Bone marrow (tissue), 2 donors: ENCODE measurements at regions not wholly inside any gene's neighbourhood (a gene's known extent, or its start where the extent isn't known, plus 50 kb on each side); places are given as distances from the start of the nearest gene placed in this dataset.

ENCODE experiments used
- DNase-seq, 2 donors: peaks; one replicate each; lab custom pipeline; 2025; lab: John Stamatoyannopoulos, UW

DNA sequence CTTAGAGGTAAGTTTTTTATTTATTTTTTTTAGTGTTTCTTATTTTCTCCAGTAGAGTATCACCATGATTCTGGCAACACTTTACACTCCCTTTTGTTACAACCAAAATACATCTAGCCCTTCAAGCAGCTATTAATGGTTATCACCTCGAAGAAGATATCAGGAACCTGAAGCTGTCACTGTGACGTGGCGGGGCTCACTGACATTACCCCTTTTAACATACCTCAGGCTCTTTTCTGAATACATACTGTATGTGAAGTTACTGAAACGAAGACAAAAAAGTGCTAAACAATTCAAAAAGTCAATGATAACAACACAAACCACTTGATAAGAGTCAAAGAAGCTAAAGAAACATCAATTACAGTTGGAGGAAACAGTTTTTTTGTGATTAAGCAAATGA, 1218.7 kb downstream of the EFNB2 start:
- DNase-seq = no peak

GRCh38 chr13:105312906-105313305, 1222.6 kb downstream of the EFNB2 start:
- DNase-seq = no peak

DNA sequence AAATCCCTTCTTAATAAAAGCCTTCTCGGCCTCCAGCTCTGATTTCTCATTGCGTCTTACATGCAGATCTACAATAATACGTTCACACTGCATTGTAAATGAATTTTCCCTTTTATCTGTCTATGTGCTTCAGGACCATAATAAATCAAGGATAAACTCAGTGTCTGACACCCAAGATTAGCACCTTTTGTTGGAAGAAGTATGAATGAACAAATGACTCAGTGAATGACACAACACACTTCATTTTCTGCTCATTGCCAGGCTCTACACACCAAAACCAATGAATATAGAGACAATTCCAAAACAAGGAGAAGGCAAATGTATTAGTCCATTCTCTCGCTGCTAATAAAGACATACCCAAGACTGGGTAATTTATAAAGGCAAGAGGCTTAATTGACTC, 1224.4 kb downstream of the EFNB2 start:
- no peak for DNase-seq

DNA sequence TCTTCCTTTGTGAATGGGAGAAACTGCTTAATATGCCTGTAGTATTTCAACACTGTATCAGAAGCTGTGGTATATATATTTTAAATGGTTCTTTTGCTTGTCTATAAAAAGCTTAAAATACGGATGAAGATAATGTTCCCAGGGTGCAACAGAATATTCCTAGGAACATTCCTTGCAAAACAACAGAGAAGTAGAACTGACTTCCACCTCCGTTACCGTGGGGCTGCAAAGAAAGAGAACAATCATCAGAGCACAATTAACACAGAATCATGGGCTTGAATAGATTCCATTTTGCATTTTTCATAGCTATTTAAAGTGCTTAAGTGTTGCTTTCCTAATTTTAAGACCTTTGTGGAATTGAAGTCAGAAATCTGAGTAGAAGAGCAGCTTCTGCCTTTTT, 1227.7 kb downstream of the EFNB2 start:
- no peak for DNase-seq

DNA sequence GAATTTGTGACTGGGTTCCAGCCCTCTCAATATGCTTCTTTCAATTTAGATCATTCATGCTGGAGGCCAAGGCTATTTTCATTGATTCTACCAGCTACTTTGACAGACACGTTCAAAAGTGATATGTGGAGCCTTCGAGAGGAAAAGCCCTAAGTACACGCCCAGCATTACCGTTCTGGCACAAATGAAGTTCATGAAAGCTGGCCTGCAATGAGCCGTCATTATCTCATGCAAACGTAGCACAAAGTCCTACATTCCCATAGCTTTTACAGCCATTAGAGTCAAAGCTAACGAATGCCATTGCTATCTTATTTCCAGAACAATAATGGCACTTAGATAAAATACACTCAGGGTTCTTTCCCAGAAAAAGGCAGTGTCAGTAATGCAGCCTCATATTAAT, 1237.6 kb downstream of the EFNB2 start:
- DNase-seq = no peak

- no peak for DNase-seq
Observed at GRCh38 chr13:105291987-105292386, 1243.5 kb downstream of the EFNB2 start.

DNA sequence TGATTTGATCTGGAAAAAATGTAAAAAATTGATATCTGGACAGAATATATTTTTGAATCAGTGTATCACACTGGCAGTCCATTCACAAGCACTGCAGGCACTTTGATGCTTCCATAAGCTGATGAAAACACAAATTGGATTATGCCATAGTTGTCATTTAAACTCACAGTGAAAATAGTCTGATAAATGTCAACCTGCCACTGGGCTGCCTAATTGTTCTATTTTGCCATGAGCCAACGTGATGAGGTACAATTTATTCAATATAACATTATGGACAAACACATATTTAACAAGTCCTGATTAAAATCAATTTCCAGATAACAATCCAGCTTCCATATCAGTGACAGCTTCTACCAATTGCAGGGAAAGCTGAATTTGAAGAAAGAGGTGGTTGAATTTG, 1244.9 kb downstream of the EFNB2 start:
- no peak for DNase-seq

GRCh38 chr13:105285526-105285925, 1249.9 kb downstream of the EFNB2 start:
- no peak for DNase-seq

DNA sequence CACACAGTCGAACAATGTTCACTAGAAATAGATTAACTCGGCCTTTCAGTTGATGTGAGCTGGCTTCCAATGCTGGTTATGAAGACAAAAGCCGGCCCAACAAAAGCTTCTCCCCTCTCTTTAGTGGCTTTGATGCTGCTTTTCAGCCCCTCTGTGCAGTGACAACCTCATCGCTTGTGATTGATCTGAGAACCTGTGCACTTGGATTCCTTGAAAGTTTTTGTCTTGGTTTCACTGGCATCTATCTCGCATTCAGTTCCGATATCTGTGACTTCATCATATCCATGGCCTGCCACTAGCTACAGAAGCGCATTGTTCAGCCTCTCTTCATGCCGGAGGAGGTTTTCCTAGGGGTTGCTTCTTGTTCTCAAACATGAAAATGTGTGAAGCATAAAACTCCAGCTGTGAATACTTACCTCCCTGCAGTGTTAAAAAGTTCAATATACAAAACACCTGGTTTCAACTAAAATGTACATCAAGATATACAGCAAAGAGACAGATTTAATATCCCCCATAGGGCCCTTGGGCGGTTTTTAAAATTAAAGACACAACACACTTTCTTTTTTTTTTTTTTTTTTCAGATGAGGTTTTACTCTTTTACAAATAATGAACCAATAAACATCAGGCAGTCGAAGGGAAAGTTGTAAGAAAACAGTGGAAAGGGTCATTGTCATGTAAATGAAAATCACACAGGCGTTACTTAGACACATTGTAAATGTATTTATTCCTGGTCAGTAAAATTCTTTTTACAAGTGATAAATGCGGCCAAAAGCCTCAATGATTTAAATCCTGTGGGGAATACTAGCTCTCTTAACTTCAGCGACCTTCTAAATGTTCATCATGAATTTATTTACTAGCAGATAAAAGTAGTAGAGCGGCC, 1252.8 kb downstream of the EFNB2 start:
- DNase-seq = no peak

- DNase-seq = no peak
Observed at GRCh38 chr13:105278943-105279381, 1256.5 kb downstream of the EFNB2 start.

DNA sequence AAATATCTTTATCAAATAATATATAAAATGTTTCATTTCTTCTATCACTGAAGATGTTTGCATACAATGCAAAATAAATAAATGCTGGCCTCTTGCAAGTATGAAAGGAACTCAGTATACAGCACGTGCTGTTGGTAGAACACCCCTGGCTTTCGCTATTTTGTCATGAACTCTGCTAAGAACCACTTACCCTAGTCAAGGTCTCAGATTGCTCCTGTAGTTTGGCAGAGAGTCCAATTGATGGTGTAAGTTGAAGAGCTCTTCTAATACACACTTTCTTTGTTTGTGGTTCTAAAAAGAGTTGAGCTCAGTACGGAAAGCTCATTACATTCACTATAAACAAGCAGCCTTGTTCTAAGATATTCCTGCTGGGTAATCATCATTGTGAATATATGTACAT, 1258.9 kb downstream of the EFNB2 start:
- DNase-seq = no peak

DNA sequence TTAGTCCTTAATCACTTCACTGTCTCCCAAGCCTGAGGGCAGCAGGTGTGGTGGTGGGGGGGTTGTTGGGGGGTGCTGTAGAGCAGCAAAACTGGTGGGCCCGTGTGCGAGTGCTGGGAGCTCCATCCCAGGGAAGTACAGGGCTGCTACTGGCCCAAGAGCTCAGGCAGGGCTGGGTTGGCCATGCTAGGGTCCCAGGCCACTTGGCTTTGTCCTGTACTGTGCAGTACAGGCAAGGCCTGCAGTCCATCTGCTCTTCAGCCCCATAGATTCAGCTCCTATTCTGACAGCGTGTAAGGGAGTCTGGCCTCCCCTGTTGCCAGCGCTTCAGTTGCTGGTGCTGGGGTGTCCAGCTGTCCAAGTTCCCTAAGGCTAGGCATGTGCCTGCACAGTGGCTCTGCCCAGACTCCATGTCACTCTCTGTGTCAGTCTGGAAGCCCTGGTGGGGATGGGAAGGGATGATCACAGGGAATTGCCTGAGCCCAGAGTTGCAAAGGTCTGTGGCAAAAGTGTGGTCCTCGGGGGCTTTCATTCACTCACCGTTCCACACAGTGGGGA, 1261.7 kb downstream of the EFNB2 start:
- no peak for DNase-seq

DNA sequence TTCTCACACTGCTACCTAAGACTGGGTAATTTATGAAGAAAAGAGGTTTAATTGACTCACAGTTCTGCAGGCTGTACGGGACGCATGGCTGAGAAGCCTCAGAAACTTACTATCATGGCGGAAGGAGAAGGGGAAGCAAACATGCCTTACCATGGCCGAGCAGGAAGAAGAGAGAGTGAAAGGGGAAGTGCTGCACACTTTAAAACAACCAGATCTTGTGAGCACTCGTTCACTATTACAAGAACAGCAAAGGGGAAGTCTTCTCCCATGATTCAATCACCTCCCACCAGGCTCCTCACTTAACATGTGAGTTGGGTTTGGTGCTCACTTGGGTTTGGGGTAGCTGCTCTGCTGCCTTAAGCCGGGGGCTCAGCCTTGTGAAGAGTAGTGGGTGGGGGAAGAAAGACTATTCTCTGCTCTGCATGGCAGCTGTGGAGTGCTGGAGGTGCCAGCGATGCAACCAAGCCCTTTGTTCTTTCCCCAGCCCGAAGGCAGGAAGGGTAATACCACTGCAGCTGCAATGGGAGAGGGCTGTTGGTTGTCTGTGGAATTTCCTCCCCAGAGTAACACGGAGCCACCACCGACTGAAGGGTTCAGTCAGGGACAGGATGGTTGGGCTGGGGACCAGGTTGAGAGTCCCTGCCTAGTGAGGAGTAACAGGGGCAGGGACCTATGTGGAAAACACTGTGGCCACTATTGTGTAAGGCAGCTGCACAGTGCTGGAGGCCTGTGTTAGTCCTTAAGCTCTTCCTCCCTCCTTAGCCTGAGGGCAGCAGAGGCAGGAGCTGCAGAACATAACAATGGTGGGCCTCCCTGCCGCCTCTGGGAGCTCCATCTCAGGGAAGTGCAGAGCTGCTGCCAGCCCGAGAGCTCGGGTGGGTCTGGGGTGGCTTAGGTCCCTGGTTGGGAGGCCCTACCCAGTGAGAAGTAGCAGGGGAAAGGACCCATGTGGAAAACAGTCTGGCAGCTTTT, 1262.5 kb downstream of the EFNB2 start:
- DNase-seq = no peak

DNA sequence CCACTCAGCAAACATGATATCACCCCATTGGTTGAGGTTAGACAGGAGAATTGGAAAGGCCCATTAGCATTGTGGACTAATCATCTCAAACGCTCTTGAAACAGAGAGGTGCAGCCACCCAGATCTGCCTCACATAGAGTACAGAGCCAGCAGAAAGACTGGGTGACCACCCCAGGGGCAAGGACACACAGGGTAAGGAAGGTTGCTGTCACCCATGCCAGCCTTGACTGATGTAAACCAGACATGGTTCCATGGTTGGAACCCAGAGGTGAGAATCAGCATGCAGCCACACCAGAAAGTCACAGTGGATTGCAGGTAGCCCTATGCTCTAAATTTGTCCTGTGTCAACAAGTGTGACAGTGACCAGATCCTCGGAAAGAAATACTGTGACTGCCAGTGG, 1268.8 kb downstream of the EFNB2 start:
- DNase-seq = no peak

- no peak for DNase-seq
Observed at GRCh38 chr13:105262579-105262978, 1272.9 kb downstream of the EFNB2 start.

DNA sequence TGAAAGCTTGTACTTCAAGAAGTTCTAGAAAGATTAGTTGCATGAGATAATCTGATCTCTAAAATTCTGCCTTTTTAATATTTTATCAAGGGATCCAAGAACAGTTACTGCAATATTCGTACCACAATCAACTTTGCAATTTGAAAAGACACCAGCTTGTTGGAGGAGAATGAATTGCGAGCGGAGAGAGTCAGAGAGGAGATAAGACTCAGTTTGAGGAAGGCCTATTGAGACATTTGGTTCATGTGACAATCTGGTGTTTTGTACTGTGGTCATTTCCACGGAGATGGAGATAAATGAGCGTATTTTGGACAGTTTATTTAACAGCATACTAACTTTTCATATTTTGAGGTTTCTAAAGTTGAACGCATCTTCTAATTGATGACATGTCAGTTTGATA, 1276.0 kb downstream of the EFNB2 start:
- DNase-seq = no peak

DNA sequence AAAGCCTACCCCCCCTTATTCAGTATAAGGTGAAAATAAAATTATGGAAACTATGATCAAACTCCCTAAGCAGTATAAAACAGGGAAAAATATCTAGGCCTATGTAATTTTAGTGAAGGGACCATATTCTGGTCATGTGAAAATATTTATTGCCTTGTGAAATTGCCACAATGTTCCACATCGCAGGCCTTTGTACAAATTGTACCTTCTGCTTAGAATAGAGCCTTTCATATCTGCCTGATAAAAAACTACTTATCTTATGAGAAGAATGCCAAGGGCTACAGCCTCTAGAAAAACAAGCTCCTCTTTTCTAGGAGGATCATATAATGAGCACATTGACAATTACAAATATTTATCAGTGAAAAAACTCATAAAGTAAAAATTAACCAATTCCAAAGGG, 1280.0 kb downstream of the EFNB2 start:
- DNase-seq = no peak

DNA sequence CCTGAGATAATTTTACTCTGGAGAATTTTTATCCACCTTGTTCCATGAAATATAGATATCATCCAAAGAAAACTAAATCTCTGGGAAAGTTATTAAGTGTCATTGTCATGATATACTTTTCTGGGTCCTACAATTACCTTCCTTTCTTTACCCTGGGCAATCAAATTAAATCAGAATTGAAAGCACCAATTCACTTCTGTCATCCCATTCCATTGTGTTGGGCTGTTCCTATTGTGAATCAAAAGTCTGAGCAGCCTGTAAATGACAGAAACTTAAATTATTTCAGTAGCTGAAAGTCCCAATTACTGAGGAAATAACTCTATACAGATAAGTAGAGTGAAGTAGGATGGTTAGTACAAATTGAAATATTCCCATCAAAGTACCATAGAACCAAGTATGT, 1284.2 kb downstream of the EFNB2 start:
- no peak for DNase-seq

DNA sequence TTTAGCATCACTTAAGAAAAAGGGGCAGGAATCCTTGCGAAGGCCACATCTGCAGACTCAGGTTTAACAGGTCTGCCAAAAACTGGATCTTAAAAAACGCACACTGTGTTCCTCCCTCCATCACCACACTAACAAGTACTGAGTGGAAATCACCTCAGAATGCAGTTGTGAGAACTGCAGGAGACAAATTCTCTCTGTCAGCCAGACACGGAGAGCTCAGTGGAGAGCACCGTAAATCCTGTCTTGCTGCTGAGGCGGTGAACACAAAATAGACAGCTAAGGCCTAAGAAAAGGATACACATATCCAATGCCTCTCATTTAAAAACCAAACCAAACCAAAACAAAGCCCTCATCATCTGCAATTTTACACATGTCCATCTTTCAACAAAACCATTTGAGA, 1287.6 kb downstream of the EFNB2 start:
- no peak for DNase-seq

DNA sequence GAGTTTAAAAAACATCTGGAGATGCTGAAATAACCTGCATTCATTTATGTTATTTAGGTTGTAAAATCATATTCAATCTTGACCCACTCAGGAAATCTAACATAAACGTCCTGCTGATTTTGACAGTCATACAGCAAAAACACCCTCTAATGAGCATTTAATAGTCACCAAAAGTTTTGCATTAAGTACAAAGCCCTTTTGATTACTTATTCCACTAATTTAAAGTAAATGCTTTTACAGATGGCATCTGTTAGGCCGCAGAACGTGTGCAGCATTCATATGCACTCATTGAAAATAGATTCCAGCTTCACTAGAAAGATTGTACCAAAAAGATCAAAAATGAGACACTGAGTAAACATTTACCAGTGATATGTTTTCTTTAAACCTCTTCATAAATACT, 1295.1 kb downstream of the EFNB2 start:
- DNase-seq = no peak

GRCh38 chr13:105232439-105232838, 1303.0 kb downstream of the EFNB2 start:
- no peak for DNase-seq

DNA sequence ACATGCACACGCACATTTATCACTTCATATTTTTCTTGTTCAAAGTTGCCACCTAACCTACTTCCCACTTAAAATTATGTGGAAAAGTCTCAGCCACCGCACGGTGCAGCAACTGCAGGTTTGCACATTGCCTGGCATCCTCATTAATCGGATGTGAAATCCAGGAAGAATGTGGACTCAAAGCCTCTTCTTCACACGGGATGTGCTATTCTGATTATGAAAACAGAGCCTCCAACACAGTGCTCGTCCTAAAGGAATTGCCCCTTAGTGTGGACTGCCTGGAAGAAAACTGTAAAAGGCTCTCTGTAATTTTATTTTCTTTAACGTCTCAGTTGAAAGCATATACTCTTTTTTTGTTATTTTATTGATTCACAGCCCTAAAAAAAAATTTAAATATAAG, 1303.5 kb downstream of the EFNB2 start:
- no peak for DNase-seq

GRCh38 chr13:105231579-105231978, 1303.9 kb downstream of the EFNB2 start:
- DNase-seq = no peak
